ENCODE measurements at regions not wholly inside any gene's neighbourhood (a gene's known extent, or its start where the extent isn't known, plus 50 kb on each side); places are given as distances from the start of the nearest gene placed in this dataset.

- no peak for TF ChIP-seq CTCF (IDR thresholded peaks at IDR 0.05)
- no peak for TF ChIP-seq POLR2A (IDR thresholded peaks at IDR 0.05)
- no peak for DNase-seq (ENCODE audit: low spot score in 2 of 2)
- intact Hi-C loops (cut with DNase I; ENCODE audit: low total_unique reads) = no loop called here
- WGBS, 2 donors = 41 to 64% methylated on average over 3 of the region's 3 CpGs
- no peak overlapping the region for H3K4me3 ChIP-seq (ENCODE audit: low read depth, poor library complexity, severe bottlenecking)
Observed at GRCh38 chr16:79899316-79899715, 298.8 kb upstream of the MAF start.

- no peak for DNase-seq (ENCODE audit: low spot score in 2 of 2)
- WGBS, 2 donors = 82 to 97% methylated on average over 3 of the region's 3 CpGs
- no peak for TF ChIP-seq CTCF (IDR thresholded peaks at IDR 0.05)
- TF ChIP-seq POLR2A (IDR thresholded peaks at IDR 0.05) = no peak
- no peak overlapping the region for H3K4me3 ChIP-seq (ENCODE audit: low read depth, poor library complexity, severe bottlenecking)
- intact Hi-C loops (cut with DNase I; ENCODE audit: low total_unique reads) = no loop called here
Observed at GRCh38 chr16:79898703-79899102, 298.2 kb upstream of the MAF start.

GRCh38 chr16:79897453-79898146 is 297.1 kb upstream of the MAF start:
- TF ChIP-seq POLR2A (IDR thresholded peaks at IDR 0.05) = no peak
- no peak for TF ChIP-seq CTCF (IDR thresholded peaks at IDR 0.05)
- 66 to 76% methylated on average over 8 of the region's 8 CpGs for WGBS, 2 donors
- H3K4me3 ChIP-seq (ENCODE audit: low read depth, poor library complexity, severe bottlenecking) = no peak overlapping the region
- DNase-seq (ENCODE audit: low spot score in 2 of 2) = no peak
- intact Hi-C loops (cut with DNase I; ENCODE audit: low total_unique reads) = no loop called here

- 55 to 69% methylated on average over 2 of the region's 2 CpGs for WGBS, 2 donors
- TF ChIP-seq CTCF (IDR thresholded peaks at IDR 0.05) = no peak
- TF ChIP-seq POLR2A (IDR thresholded peaks at IDR 0.05) = no peak
- no peak for DNase-seq (ENCODE audit: low spot score in 2 of 2)
- intact Hi-C loops (cut with DNase I; ENCODE audit: low total_unique reads) = no loop called here
- no peak overlapping the region for H3K4me3 ChIP-seq (ENCODE audit: low read depth, poor library complexity, severe bottlenecking)
Observed at GRCh38 chr16:79897104-79897452, 296.5 kb upstream of the MAF start.

GRCh38 chr16:79895917-79896203 is 295.3 kb upstream of the MAF start:
- intact Hi-C loops (cut with DNase I; ENCODE audit: low total_unique reads) = no loop called here
- WGBS, 2 donors = 44 to 57% methylated on average over 6 of the region's 6 CpGs
- no peak for DNase-seq (ENCODE audit: low spot score in 2 of 2)
- H3K4me3 ChIP-seq (ENCODE audit: low read depth, poor library complexity, severe bottlenecking) = no peak overlapping the region
- TF ChIP-seq POLR2A (IDR thresholded peaks at IDR 0.05) (no peak), CTCF (IDR thresholded peaks at IDR 0.05) (no peak)

Data from lower leg skin (tissue), 4 donors.